ENCODE measurements at regions not wholly inside any gene's neighbourhood (a gene's known extent, or its start where the extent isn't known, plus 50 kb on each side); places are given as distances from the start of the nearest gene placed in this dataset.

DNA sequence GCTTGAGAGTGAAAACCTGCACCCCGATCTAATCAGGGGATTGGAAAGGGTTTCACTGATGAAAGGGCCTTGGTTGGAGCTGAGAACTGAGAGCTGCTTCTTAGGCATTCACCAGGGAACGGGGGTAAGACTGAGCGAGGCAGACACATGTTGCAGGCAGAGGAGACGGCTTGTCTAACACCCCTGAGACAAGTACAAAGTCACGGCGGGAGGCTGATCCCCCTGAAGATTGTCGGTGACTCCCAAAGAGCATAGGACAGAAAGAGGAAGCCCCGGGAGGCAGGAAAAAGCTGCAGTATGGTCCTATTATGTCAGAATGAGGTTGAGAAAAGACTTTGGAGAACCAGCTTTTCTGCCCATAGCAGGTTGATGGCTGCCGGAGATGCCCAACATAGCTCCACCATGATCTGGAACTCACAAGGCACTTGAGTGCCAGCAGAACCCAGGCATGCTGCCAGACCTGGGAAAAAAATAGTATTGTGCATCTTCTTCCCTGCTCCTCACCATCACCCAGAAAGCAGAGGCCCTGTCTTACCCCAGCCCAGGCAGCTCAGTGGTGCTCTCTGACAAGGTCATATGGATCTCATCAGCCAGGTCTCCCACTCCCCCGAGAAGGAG is 463.9 kb upstream of the PROX1 start:
- TF ChIP-seq EZH2phosphoT487 (IDR thresholded peaks at IDR 0.05) (no peak), EZH2 (IDR thresholded peaks at IDR 0.05) (no peak)
- TF ChIP-seq, protein P1, sequence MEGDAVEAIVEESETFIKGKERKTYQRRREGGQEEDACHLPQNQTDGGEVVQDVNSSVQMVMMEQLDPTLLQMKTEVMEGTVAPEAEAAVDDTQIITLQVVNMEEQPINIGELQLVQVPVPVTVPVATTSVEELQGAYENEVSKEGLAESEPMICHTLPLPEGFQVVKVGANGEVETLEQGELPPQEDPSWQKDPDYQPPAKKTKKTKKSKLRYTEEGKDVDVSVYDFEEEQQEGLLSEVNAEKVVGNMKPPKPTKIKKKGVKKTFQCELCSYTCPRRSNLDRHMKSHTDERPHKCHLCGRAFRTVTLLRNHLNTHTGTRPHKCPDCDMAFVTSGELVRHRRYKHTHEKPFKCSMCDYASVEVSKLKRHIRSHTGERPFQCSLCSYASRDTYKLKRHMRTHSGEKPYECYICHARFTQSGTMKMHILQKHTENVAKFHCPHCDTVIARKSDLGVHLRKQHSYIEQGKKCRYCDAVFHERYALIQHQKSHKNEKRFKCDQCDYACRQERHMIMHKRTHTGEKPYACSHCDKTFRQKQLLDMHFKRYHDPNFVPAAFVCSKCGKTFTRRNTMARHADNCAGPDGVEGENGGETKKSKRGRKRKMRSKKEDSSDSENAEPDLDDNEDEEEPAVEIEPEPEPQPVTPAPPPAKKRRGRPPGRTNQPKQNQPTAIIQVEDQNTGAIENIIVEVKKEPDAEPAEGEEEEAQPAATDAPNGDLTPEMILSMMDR (IDR thresholded peaks at IDR 0.05): no peak

All from neural progenitor cell (in vitro differentiated cells).